ENCODE measurements at regions not wholly inside any gene's neighbourhood (a gene's known extent, or its start where the extent isn't known, plus 50 kb on each side); places are given as distances from the start of the nearest gene placed in this dataset.

- no peak overlapping the region for H2AFZ ChIP-seq (ENCODE audit: control insufficient read depth, low read depth, low read length)
- no peak overlapping the region for H3K4me2 ChIP-seq (ENCODE audit: control insufficient read depth, insufficient read depth)
- no peaks in the 10 kb centered on the region for H3K36me3 ChIP-seq (ENCODE audit: control insufficient read depth in 2 of 2, insufficient read depth in 2 of 2, low read length in 1 of 2)
- BruUV-seq (replicated peaks), result no TSS peak
- H3K9me3 ChIP-seq (replicated peaks; ENCODE audit: control insufficient read depth, insufficient read depth, low read length), result no peaks in the 10 kb centered on the region; the same call in 2 of the 3 replicates
- WGBS (ENCODE audit: insufficient coverage, insufficient replicate concordance, low lambda C conversion rate, missing lambda C conversion rate), result 30% methylated on average over 20 of the region's 20 CpGs
- no peak for FAIRE-seq
- no peak for DNase-seq (ENCODE audit: low read depth, low spot score)
- TF ChIP-seq E4F1 (IDR thresholded peaks at IDR 0.05; ENCODE audit: borderline replicate concordance, partially characterized antibody), result no peak
- no peak for TF ChIP-seq RAD51 (IDR thresholded peaks at IDR 0.05)
- no peak for TF ChIP-seq BHLHE40 (IDR thresholded peaks at IDR 0.05; ENCODE audit: borderline replicate concordance in 1 of 2, low read depth in 2 of 2, low read length in 1 of 2)
- TF ChIP-seq IKZF1 (conservative IDR thresholded peaks at IDR 0.05), result no peak
- in situ Hi-C loops (cut with MboI) (loop anchor here (25.0 kb wide), 3 partner anchors 105 to 1595 kb away; partner anchors contain the start of gene YARS2), intact Hi-C loops (cut with micrococcal nuclease; ENCODE audit: unreplicated experiment) (no loop called here)
- RAD21 ChIA-PET (ENCODE audit: unreplicated experiment), result no interaction called here
- CTCF ChIA-PET, result no interaction called here
- POLR2A ChIA-PET, result no interaction called here
- no peak overlapping the region for H3K27ac ChIP-seq (ENCODE audit: control insufficient read depth, insufficient read depth)
- no peaks in the 10 kb centered on the region for H4K20me1 ChIP-seq (ENCODE audit: control insufficient read depth, insufficient read depth)
- no peak for ATAC-seq
- no peaks in the 10 kb centered on the region for H3K79me2 ChIP-seq (ENCODE audit: control insufficient read depth, insufficient read depth, low read length)
- no peaks in the 10 kb centered on the region for H3K27me3 ChIP-seq (replicated peaks in 1 of 2; ENCODE audit: control insufficient read depth in 2 of 2, insufficient read depth in 2 of 2, low read length in 1 of 2)
- SMC1A ChIA-PET (ENCODE audit: uncharacterized antibody, unreplicated experiment), result no interaction called here
- no peak overlapping the region for H3K9ac ChIP-seq (ENCODE audit: control insufficient read depth, insufficient read depth, low read length)
- no peak overlapping the region for H3K4me3 ChIP-seq
- no peaks in the 10 kb centered on the region for H3K4me1 ChIP-seq (ENCODE audit: control insufficient read depth, insufficient read depth, low read length)
Measured at GRCh38 chr12:34357791-34358190, 335.5 kb downstream of the ALG10 start.

- intact Hi-C loops (cut with micrococcal nuclease; ENCODE audit: unreplicated experiment), result no loop called here
- Histone ChIP-seq H3K36me3 (ENCODE audit: control insufficient read depth in 2 of 2, insufficient read depth in 2 of 2, low read length in 1 of 2) (no peaks in the 10 kb centered on the region), H3K27ac (ENCODE audit: control insufficient read depth, insufficient read depth) (no peak overlapping the region), H3K9ac (ENCODE audit: control insufficient read depth, insufficient read depth, low read length) (no peak overlapping the region), H2AFZ (ENCODE audit: control insufficient read depth, low read depth, low read length) (no peak overlapping the region), H3K4me3 (no peak overlapping the region), H3K79me2 (ENCODE audit: control insufficient read depth, insufficient read depth, low read length) (no peaks in the 10 kb centered on the region), H3K4me2 (ENCODE audit: control insufficient read depth, insufficient read depth) (no peak overlapping the region), H4K20me1 (ENCODE audit: control insufficient read depth, insufficient read depth) (no peaks in the 10 kb centered on the region), H3K4me1 (ENCODE audit: control insufficient read depth, insufficient read depth, low read length) (no peaks in the 10 kb centered on the region), H3K27me3 (replicated peaks in 1 of 2; ENCODE audit: control insufficient read depth in 2 of 2, insufficient read depth in 2 of 2, low read length in 1 of 2) (no peaks in the 10 kb centered on the region), H3K9me3 (replicated peaks; ENCODE audit: control insufficient read depth, insufficient read depth, low read length) (no peaks in the 10 kb centered on the region; the same call in 2 of the 3 replicates)
- no peak for ATAC-seq
- RAD21 ChIA-PET (ENCODE audit: unreplicated experiment), result no interaction called here
- in situ Hi-C loops (cut with MboI), result loop anchor here (25.0 kb wide), 3 partner anchors 104 to 1596 kb away; partner anchors contain the start of gene YARS2
- CTCF ChIA-PET, result no interaction called here
- BruUV-seq (replicated peaks), result no TSS peak
- FAIRE-seq, result no peak
- POLR2A ChIA-PET, result no interaction called here
- DNase-seq (ENCODE audit: low read depth, low spot score), result no peak
- WGBS (ENCODE audit: insufficient coverage, insufficient replicate concordance, low lambda C conversion rate, missing lambda C conversion rate), result 13% methylated on average over 13 of the region's 18 CpGs
- SMC1A ChIA-PET (ENCODE audit: uncharacterized antibody, unreplicated experiment), result no interaction called here
- no peak for TF ChIP-seq SMAD5 (IDR thresholded peaks at IDR 0.05; ENCODE audit: low read depth)
- no peak for TF ChIP-seq KLF5 (IDR thresholded peaks at IDR 0.05; ENCODE audit: partially characterized antibody)
- no peak for TF ChIP-seq ZBTB11 (CRISPR knock-in tag; IDR thresholded peaks at IDR 0.05)
- no peak for TF ChIP-seq IRF3 (IDR thresholded peaks at IDR 0.05)
- TF ChIP-seq SMARCA5 (IDR thresholded peaks at IDR 0.05), result no peak
- no peak for TF ChIP-seq RELA (IDR thresholded peaks at IDR 0.05; ENCODE audit: borderline replicate concordance, partially characterized antibody)
- no peak for TF ChIP-seq RFX5 (IDR thresholded peaks at IDR 0.05; ENCODE audit: low read depth, low read length)
- no peak for TF ChIP-seq SUPT20H (IDR thresholded peaks at IDR 0.05; ENCODE audit: borderline replicate concordance, control insufficient read depth, low read depth, low read length)
Measured at GRCh38 chr12:34358198-34358597, 335.9 kb downstream of the ALG10 start.
